GM18951 (cell line): ENCODE measurements at regions not wholly inside any gene's neighbourhood (a gene's known extent, or its start where the extent isn't known, plus 50 kb on each side); places are given as distances from the start of the nearest gene placed in this dataset.
"Not testable (repeated sequence)": the region's sequence is repeated elsewhere in the genome, so short reads cannot be mapped to it uniquely, and the experiment has no call there.

Experiments used
- POLR2A ChIP-seq: IDR thresholded peaks from 4 replicates; pipeline ENCODE4 v1.6.1; 2011; ENCODE audit warnings: mild to moderate bottlenecking; ENCODE audit not compliant: insufficient read length, insufficient read depth; ENCODE audit errors: extremely low read depth
- in situ Hi-C: fragments of 300-500 bp; cut with MboI; formaldehyde crosslinking; loops from one replicate; pipeline ENCODE4 v1.12.0; 2022; ENCODE audit warnings: low sequenced_read_pairs, mixed read lengths, inconsistent platforms; ENCODE audit not compliant: unreplicated experiment

DNA sequence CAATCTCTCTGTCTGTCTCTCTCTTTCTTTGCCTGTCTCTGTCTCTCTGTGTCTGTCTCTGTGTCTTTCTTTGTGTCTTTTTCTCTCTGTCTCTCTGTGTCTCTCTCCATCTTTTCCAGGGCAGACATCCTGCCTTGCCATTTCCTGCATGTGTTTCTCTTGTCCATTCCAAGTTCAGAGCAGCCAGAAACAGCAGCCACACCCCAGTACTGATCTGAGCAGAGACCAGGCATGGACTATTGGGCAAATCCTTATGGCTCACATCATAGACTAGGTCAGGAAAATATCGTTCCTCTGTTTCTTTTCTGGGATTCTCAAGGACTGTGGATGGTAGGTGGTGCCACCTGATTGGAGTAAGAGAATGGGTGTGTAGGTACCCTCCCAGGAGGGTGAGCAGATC lies 95.8 kb downstream of the RAMP3 start:
- in situ Hi-C loops = no loop called here
- no peak for TF ChIP-seq POLR2A

DNA sequence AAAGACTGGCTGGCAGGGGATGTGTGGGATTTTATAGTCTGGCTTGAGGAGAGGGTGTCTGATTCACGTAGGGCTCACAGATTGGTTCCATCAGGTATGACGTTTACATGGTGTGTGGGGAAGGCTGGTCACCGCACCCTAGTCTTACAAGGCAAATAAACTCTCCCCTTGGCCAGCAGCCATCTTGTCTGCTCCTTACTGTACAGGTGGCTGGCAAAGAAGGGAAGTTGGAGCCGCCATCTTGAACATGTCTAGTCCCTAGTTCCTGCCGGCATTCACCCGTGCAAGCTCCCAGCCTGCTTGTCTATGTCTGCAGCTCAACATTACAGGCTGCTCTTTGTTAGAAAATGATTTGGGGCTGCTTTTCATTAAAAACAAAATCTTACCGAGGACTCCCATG lies 97.6 kb downstream of the RAMP3 start:
- in situ Hi-C loops = no loop called here
- no peak for TF ChIP-seq POLR2A

DNA sequence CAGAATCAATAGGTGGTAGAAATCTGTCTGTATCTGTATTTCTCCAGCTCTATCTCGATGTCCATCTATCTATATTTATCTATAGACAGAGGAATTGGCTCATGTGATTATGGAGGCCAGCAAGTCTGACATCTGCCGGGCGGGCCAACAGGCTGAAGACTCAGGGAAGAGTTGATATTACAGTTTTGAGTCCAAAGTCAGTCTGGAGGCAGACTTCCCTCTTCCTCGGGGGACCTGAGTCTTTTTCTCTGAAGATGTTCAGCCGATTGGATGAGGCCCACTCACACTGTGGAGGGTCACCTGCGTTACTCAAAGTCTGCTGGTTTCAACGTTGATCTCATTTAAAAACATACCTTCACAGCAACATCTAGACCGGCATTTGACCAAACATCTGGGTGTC lies 98.7 kb downstream of the RAMP3 start:
- no peak for TF ChIP-seq POLR2A
- in situ Hi-C loops = no loop called here

DNA sequence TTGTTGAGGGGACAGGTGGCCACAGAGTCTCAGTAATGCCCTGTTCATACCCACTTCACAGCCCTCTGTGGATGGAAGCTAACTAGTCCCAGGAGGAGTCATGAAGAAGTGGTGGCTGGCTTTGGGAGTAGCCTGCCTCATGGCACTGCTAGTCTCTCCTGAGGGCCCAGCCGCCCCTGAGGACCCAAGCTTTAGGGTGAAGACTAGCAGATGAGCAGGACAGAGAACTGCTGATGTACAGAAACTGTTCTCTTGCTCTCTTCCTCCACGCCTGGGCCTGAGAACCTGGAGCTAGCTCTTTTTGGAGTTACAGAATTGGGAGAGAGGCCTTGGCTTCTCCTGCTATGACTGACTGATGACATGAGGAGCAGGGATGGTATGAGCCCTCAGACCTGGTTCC lies 99.2 kb downstream of the RAMP3 start:
- no peak for TF ChIP-seq POLR2A
- in situ Hi-C loops = no loop called here

DNA sequence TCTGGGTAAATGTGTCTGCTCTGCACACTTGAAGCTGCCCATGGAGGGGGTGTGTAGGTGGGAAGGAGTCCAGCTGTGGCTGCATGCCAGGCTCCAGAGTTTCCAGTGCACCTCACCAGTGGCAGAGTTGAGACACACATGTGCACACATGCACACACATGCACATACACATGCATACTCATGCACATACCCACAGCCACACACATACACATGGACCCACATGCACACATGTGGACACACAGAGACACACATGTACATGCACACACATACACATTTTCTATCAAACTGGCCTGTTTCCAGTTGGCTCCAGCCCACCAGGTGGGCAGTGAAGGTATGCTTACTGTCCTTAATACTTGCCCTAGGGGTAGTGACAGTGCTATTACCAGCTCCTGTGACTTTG lies 99.7 kb downstream of the RAMP3 start:
- TF ChIP-seq POLR2A = no peak
- in situ Hi-C loops = no loop called here

DNA sequence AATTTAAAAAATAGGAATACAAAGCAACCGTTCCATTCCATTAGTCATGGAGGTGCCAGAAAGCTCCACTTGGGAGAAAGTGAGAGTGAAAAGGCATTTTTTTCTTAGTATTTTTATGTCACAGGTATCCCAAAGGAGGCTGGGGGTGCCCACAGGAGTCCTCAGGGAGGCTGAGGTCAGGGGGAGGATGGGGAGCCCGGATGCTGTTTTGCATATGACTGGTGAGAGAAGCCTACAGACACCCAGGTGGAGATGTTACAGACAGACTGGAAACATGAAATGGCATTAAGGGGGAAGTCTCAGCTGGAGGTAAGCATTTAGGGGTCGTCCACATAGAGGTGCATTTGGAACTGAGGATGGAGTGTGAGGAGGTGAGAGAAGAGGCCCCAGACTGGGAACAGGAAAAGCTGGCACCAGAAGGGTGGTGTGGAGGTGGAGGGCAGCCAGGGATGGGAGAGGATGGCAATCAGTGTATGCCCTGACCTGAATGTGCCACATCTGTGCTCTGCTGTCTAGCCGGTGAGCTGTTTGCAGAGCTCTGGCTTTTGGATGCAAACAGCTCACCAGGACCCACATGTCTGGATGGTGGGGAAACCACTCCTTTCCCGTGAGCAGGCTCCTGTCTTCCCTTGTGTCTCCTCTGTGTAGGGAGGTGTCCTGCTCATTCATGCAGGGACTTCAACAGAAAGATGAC lies 101.1 kb downstream of the RAMP3 start:
- in situ Hi-C loops = no loop called here
- no peak for TF ChIP-seq POLR2A

DNA sequence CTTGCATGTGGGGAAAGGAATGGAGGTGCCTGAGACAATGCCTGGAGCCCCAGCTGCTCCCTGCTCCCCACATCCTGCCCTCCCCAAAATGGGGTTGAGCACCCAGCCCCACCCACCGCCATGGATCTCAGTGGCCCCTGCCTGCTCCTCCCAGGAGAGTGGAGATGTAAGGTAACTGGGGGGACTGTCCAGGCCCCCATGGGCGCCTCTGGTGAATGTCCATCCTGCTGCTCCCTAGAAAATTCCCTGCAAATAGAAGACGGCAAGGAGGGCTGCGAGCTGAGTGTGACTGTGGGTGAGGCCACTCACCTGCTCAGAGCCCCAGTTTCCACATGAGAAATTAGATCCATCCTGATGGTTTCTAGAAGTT lies 101.6 kb downstream of the RAMP3 start:
- no peak for TF ChIP-seq POLR2A
- in situ Hi-C loops = no loop called here

DNA sequence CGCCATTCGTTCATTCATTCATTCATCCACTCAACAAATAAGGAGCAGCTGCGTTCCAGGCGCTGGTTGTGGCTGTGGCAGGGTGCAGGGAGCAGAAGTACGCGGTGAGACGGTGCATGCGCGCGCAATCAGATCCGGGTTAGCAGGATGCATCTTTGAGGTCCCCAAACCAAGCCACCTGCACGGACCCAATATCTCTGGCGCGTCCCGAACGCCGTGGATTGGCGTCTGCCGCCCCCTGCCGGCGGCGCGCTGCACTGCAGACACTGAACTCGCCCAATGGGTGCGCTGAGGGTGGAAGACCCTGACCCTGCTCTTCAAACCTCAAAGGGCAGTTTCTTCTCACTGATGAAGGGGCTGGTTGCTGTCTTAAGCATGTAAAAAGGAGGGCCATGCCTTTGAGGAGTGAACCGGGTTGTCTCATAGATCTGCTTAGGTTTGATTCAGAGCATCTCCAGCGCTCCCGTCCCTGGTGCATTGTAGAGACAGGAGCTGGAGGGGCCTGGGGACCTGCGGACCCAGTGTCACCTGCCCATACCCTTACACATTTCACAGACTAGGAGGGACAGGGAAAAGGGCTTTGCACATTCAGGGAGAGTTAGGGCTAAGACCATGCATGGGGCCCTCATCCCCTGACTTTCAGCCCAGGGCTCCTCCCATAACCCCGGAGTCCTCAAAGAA lies 102.5 kb downstream of the RAMP3 start:
- TF ChIP-seq POLR2A = no peak
- in situ Hi-C loops = loop anchor here (10.0 kb wide), 1 partner anchor 105 kb away; the partner anchor contains the start of gene RAMP3

DNA sequence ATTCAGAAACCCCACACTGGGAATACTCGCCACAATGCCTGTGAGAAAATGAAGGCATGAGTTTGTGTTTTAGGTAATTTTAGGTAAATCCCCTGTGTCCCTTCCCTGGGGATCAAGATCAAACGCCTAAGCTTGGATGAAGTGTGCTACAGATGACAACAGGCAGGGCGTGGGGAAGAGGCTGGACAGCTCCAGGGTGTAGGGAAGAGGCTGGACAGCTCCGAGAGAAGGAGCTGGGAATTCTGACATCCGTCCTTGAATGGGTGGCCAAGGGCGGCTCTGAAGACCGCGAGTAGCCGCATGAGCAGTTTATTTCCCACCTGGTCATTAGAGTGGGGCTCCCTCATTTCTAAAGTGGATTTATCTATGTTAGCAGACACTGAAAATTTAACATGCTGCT lies 109.7 kb downstream of the RAMP3 start:
- TF ChIP-seq POLR2A = no peak
- in situ Hi-C loops = loop anchor here (10.0 kb wide), 1 partner anchor 112 kb away; the partner anchor contains the start of gene RAMP3

DNA sequence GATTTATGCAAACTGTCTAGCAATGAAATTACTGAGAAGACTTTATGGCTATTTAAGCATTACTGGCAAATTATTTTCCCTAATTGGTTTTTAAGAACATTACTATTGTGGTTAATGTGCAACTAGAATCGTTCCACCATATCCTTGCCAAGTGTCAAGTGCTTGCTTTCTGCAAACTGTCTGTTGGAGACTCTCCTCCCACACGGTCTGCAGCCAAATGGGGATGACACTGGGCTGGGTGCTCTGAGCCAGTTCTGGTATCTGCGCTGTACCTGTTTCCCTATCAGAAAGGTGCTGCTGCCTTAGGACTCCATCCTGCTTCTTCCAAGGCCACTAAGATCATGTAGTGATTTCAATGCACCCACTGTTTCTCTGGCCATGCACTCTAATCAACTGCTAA lies 110.4 kb downstream of the RAMP3 start:
- no peak for TF ChIP-seq POLR2A
- in situ Hi-C loops = loop anchor here (10.0 kb wide), 1 partner anchor 113 kb away; the partner anchor contains the start of gene RAMP3

DNA sequence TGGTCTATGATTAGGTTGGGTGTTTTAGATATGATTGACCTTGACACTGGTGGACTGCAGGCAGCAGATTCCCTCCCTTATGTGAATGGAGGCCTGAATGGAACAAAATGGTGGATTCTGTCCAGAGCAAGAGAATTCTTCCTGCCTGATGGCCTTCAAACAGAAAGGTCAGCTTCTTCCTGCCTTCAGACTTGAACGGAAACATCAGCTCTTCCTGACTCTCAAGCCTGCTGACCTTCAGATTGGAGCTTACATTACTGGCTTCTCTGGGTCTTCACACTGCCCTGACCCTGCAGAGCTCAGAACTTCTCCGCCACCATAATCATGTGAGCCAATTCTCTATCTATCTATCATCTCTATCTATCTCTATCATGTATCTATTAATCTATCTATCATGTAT lies 111.6 kb downstream of the RAMP3 start:
- in situ Hi-C loops = loop anchor here (10.0 kb wide), 1 partner anchor 114 kb away; the partner anchor contains the start of gene RAMP3
- TF ChIP-seq POLR2A = no peak

DNA sequence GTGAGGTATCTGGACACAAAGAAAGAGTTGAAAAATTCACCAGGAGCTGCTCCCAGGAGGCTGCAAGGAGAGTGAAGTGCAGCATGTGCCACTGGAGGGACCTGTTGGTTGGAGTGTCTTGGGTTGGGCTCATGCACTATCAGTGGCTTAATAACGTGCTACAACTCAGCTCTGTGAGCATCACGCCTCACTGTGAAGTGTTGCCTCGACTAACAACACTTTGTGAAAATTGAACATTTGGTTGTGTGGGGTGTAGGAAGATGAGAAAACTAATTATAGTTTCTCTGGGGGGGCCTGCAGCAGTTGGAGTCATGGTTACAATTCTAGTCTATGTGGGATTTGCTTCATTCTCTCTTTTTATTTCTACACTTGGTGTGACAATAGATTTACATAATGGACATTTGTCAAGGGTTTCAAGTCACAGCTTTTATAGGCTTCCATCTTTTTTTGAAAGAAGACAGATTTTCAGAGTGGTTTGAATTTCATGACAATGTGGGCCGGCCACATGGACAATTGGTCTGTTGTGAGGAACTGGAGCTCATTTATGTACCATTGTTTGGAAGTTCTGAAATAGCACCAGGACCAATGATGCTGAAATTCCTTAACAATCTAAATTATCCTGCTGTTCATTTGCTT lies 121.3 kb downstream of the RAMP3 start:
- no peak for TF ChIP-seq POLR2A
- in situ Hi-C loops = no loop called here

DNA sequence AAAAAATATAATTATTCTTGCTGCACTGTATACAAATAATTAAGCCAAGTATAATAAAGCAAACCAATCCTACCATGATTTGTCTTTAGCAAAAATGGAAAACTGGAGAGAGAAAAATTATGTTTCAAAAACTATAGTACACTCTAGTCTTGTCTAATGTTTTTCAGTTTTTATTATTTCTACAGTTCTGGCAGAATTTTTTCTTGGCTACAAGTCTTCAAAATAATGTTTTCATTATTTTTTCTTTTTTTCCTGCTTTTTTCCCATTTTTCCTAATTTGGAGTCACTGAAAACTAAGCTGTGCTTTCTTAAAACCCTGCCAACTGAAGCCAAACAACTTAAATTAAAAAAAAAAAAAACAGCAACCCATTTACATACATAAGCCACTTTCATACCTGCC lies 132.0 kb downstream of the RAMP3 start:
- in situ Hi-C loops = not testable (repeated sequence)

DNA sequence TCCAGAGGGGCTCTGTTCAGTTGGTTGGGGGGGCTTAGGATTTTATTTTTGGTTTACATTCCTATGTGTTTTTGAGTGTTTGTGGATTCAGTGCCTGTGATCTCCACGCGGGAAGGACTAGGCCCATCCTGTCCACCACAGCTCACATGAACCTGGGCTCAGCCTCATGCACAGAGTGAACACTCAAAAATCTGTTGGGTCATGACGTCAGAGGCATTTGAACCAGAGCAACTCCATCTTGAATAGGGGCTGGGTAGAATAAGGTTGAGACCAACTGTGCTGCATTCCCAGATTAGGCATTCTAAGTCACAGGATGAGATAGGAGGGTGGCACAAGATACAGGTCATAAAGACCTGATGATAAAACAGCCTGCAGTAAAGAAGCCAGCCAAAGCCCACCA lies 133.3 kb downstream of the RAMP3 start:
- in situ Hi-C loops = no loop called here

DNA sequence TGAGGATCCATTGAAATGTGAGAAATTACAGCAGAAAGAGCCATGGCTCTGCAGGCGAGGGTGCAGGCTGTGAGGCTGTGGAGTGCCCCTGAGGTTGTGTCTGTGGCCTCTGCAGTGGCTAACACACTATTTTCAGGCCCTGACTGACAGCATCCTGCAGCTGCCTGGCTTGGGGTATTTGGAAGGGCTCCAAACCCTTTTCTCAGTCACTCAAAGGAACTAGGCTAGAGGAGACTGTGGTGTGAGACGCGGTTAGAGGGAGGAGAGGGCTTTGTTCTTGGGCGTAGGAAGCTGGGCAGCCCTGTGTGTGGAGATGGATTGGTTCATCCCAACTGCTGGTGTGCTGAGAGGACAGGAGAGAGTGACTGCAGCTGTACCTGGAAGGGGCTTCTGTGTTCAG lies 134.9 kb downstream of the RAMP3 start:
- no peak for TF ChIP-seq POLR2A

More for the DNA sequence above, 133.3 kb downstream of the RAMP3 start:
- TF ChIP-seq POLR2A = no peak

More for the DNA sequence above, 134.9 kb downstream of the RAMP3 start:
- in situ Hi-C loops = no loop called here
